HCT116 (cell line): ENCODE measurements at regions not wholly inside any gene's neighbourhood (a gene's known extent, or its start where the extent isn't known, plus 50 kb on each side); places are given as distances from the start of the nearest gene placed in this dataset.

Source experiments
- CEBPB ChIP-seq: IDR thresholded peaks from 2 replicates; pipeline ENCODE4 v1.6.1; 2012; ENCODE audit warnings: low read depth
- CTCF ChIP-seq, 3 experiments: fragments of 200-600 bp in 1 of 3; sonication (generic) in 1 of 3; IDR thresholded peaks in 2 of 3; conservative IDR thresholded peaks in 1 of 3; 2 replicates each; pipeline ENCODE4 v1.5.1; 2012 to 2017; ENCODE audit warnings: low read depth in 2 of 3, low read length in 2 of 3, antibody characterized with exemption in 1 of 3, borderline replicate concordance in 1 of 3, control low read depth in 1 of 3, mild to moderate bottlenecking in 1 of 3, mixed read lengths in 1 of 3, mixed run types in 1 of 3, moderate library complexity in 1 of 3; ENCODE audit not compliant: insufficient read depth in 1 of 3
- ELF1 ChIP-seq: IDR thresholded peaks from 2 replicates; pipeline ENCODE4 v1.6.1; 2012; ENCODE audit warnings: low read depth, borderline replicate concordance
- EZH2 ChIP-seq: fragments of 200-600 bp; sonication (generic); IDR thresholded peaks from 2 replicates; pipeline ENCODE4 v1.6.1; 2017; ENCODE audit warnings: antibody characterized with exemption, mixed run types
- POLR2A ChIP-seq: IDR thresholded peaks from 2 replicates; pipeline ENCODE4 v1.7.0; 2011; ENCODE audit warnings: borderline replicate concordance; ENCODE audit not compliant: insufficient read depth, insufficient read length; ENCODE audit errors: extremely low read depth
- POLR2AphosphoS5 ChIP-seq: IDR thresholded peaks from 2 replicates; pipeline ENCODE4 v1.6.1; 2011; ENCODE audit warnings: mild to moderate bottlenecking, low read depth, low read length, moderate library complexity
- RAD21 ChIP-seq: IDR thresholded peaks from 2 replicates; pipeline ENCODE4 v1.6.1; 2012; ENCODE audit warnings: low read depth, mild to moderate bottlenecking
- SP1 ChIP-seq: IDR thresholded peaks from 2 replicates; pipeline ENCODE4 v1.6.1; 2012; ENCODE audit warnings: low read depth
- TCF7L2 ChIP-seq: IDR thresholded peaks from 2 replicates; pipeline ENCODE4 v1.7.0; 2011; ENCODE audit warnings: borderline replicate concordance, inconsistent platforms; ENCODE audit not compliant: insufficient read depth, insufficient read length; ENCODE audit errors: extremely low read depth
- ZBTB33 ChIP-seq: IDR thresholded peaks from 2 replicates; pipeline ENCODE4 v1.6.1; 2011; ENCODE audit warnings: mild to moderate bottlenecking, low read length, moderate library complexity; ENCODE audit not compliant: insufficient replicate concordance; ENCODE audit errors: extremely low read depth
- ZFX ChIP-seq: fragments of 450-650 bp; IDR thresholded peaks from 2 replicates; pipeline ENCODE4 v1.6.1; 2017

GRCh38 chr10:29815572-29815971 is 180.8 kb upstream of the SVIL start:
- TF ChIP-seq CTCF (IDR thresholded peaks at IDR 0.05 in 2 of 3, conservative IDR thresholded peaks at IDR 0.05 in 1 of 3; ENCODE audit: borderline replicate concordance in 1 of 3, insufficient read depth in 1 of 3, low read depth in 2 of 3, low read length in 2 of 3) (no peak), ZBTB33 (no peak), TCF7L2 (no peak), SP1 (no peak), EZH2 (no peak), CEBPB (no peak), RAD21 (no peak), POLR2A (no peak), POLR2AphosphoS5 (no peak), ELF1 (no peak), ZFX (no peak)
